Nephron (organoid): ENCODE measurements at regions not wholly inside any gene's neighbourhood (a gene's known extent, or its start where the extent isn't known, plus 50 kb on each side); places are given as distances from the start of the nearest gene placed in this dataset.

Experiments
- H3K27ac Mint-ChIP-seq, 3 experiments: 2 replicates each; pipeline ENCODE4 v1.8.0; 2020; ENCODE audit warnings: mixed read lengths in 3 of 3, mild to moderate bottlenecking in 2 of 3, moderate library complexity in 1 of 3
- H3K27me3 Mint-ChIP-seq: 2 replicates; pipeline ENCODE4 v1.8.0; 2021; ENCODE audit warnings: low read depth, mild to moderate bottlenecking, moderate library complexity, mixed read lengths
- H3K36me3 Mint-ChIP-seq: 2 replicates; pipeline ENCODE4 v1.8.0; 2020; ENCODE audit warnings: low read depth, mixed read lengths
- H3K4me1 Mint-ChIP-seq: 2 replicates; pipeline ENCODE4 v1.8.0; 2020; ENCODE audit warnings: mixed read lengths
- H3K4me3 Mint-ChIP-seq, 3 experiments: 2 replicates each; pipeline ENCODE4 v1.8.0; 2020; ENCODE audit warnings: mild to moderate bottlenecking in 3 of 3, mixed read lengths in 3 of 3, moderate library complexity in 2 of 3
- H3K9me3 Mint-ChIP-seq: 2 replicates; pipeline ENCODE4 v1.8.0; 2020; ENCODE audit warnings: mixed read lengths
- CTCF ChIP-seq, 3 experiments: fragments of 200-600 bp; sonication (generic); IDR thresholded peaks; one replicate each; pipeline ENCODE4 v1.5.0; 2021; ENCODE audit warnings: antibody characterized with exemption in 3 of 3; ENCODE audit not compliant: unreplicated experiment in 3 of 3

GRCh38 chr18:75884728-75885127, 457.2 kb upstream of the SMIM21 start:
- no peaks in the 10 kb centered on the region for H3K36me3 Mint-ChIP-seq
- H3K27me3 Mint-ChIP-seq: peaks cover 1% of the 10 kb centered on the region
- H3K9me3 Mint-ChIP-seq: peaks cover 16% of the 10 kb centered on the region
- H3K27ac Mint-ChIP-seq: no peak overlapping the region
- H3K4me3 Mint-ChIP-seq: no peak overlapping the region
- no peak for TF ChIP-seq CTCF (IDR thresholded peaks at IDR 0.05; ENCODE audit: unreplicated experiment in 3 of 3)
- peaks cover 6% of the 10 kb centered on the region for H3K4me1 Mint-ChIP-seq

DNA sequence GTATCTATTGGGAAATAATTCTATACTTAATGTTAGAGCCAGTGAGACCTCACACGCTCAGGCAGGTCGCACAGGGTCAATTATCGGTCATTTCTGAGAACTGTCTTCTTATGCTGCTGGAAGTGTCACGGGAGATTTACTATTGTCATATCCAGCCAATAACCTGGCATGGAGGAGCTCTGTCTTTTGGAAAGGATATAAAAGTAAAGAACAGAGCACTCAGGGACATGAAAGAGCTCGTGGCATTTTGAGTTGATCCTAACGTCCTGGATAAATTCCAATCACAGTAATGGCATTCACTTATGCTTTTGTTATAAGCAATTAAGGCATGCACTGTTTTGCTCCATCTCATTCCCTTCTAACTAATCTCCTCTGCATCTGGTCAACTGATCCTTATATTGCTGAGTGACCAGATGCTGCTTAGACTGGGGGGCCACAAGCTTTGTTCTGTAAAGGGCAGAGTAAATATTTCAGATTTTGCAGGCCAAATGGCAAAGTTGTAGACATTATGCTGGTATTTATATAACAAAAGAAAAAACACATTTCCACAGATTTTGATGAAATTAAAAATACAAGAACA, 453.5 kb upstream of the SMIM21 start:
- no peak for TF ChIP-seq CTCF (IDR thresholded peaks at IDR 0.05; ENCODE audit: unreplicated experiment in 3 of 3)
- Mint-ChIP-seq H3K4me3 (no peak overlapping the region), H3K4me1 (peaks cover 6% of the 10 kb centered on the region), H3K36me3 (no peaks in the 10 kb centered on the region), H3K27me3 (no peaks in the 10 kb centered on the region), H3K27ac (no peak overlapping the region), H3K9me3 (peaks cover 35% of the 10 kb centered on the region)

GRCh38 chr18:75880266-75880665, 452.8 kb upstream of the SMIM21 start:
- H3K27ac Mint-ChIP-seq: no peak overlapping the region
- peaks cover 38% of the 10 kb centered on the region for H3K9me3 Mint-ChIP-seq
- H3K4me3 Mint-ChIP-seq: no peak overlapping the region
- no peaks in the 10 kb centered on the region for H3K27me3 Mint-ChIP-seq
- H3K36me3 Mint-ChIP-seq: no peaks in the 10 kb centered on the region
- H3K4me1 Mint-ChIP-seq: peaks cover 6% of the 10 kb centered on the region
- no peak for TF ChIP-seq CTCF (IDR thresholded peaks at IDR 0.05; ENCODE audit: unreplicated experiment in 3 of 3)

- TF ChIP-seq CTCF (IDR thresholded peaks at IDR 0.05; ENCODE audit: unreplicated experiment in 3 of 3): no peak
- Mint-ChIP-seq H3K36me3 (no peaks in the 10 kb centered on the region), H3K9me3 (peaks cover 33% of the 10 kb centered on the region), H3K4me3 (no peak overlapping the region), H3K27ac (no peak overlapping the region), H3K27me3 (no peaks in the 10 kb centered on the region), H3K4me1 (peaks cover 6% of the 10 kb centered on the region)
Measured at GRCh38 chr18:75879196-75879595, 451.7 kb upstream of the SMIM21 start.

DNA sequence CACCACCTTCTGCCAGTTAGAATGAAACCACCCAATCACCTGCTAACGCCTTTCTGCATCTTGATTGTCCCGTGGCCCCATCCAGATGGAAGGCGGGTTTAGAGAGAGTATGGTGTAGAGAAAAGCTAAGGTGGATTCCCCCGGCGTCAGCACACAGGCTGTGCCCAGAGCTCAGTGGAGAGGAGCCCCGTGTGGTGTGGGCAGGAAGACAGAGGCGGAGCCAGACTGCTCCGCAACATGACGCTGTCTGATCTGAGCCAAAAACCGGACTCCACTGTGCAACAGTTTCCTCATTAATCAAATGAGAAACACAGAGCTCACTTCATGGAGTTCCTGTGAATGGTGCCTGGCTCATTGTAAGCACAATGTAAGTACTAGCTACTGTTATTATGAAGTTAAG, 448.1 kb upstream of the SMIM21 start:
- TF ChIP-seq CTCF (IDR thresholded peaks at IDR 0.05; ENCODE audit: unreplicated experiment in 3 of 3): no peak

DNA sequence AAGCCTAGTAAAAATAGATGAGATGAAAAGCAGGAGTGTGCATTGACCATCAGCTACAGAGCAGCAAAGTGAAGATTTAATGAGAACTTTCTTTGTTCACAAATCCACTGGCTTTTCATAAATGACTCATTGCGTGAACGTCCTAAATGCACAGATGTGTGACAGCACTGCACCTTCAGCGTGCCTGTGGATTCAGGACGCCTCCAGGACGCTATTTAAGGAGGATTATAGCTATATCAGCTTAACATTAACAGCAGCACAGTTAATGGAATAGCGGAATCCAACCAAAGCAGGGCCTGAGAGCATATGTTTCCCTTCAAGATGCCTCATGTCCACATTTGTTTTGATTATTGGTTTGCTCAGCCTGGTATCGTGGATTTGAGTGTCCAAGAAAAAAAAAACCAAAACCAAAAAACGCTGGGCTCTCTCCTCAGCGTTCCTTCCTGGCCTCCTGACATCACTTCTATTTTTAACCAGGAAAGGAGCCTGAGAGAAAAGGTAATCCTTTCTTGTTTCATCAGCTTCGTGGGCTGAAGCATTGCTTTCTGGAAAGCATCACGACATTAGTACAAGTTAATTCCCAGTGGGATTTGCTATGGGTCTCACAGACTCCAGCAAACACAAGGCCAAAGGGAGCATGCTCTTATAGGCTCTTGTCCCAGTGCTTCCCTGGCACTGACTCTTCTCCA, 447.0 kb upstream of the SMIM21 start:
- H3K9me3 Mint-ChIP-seq: peaks cover 28% of the 10 kb centered on the region
- no peaks in the 10 kb centered on the region for H3K27me3 Mint-ChIP-seq
- H3K27ac Mint-ChIP-seq: no peak overlapping the region
- no peaks in the 10 kb centered on the region for H3K36me3 Mint-ChIP-seq
- no peak overlapping the region for H3K4me3 Mint-ChIP-seq
- no peak for TF ChIP-seq CTCF (IDR thresholded peaks at IDR 0.05; ENCODE audit: unreplicated experiment in 3 of 3)
- H3K4me1 Mint-ChIP-seq: peaks cover 7% of the 10 kb centered on the region

More for the DNA sequence above, 448.1 kb upstream of the SMIM21 start:
- Mint-ChIP-seq H3K9me3 (peaks cover 28% of the 10 kb centered on the region), H3K4me1 (peaks cover 3% of the 10 kb centered on the region), H3K27ac (no peak overlapping the region), H3K27me3 (no peaks in the 10 kb centered on the region), H3K4me3 (no peak overlapping the region), H3K36me3 (no peaks in the 10 kb centered on the region)
